ENCODE measurements at regions not wholly inside any gene's neighbourhood (a gene's known extent, or its start where the extent isn't known, plus 50 kb on each side); places are given as distances from the start of the nearest gene placed in this dataset.

DNA sequence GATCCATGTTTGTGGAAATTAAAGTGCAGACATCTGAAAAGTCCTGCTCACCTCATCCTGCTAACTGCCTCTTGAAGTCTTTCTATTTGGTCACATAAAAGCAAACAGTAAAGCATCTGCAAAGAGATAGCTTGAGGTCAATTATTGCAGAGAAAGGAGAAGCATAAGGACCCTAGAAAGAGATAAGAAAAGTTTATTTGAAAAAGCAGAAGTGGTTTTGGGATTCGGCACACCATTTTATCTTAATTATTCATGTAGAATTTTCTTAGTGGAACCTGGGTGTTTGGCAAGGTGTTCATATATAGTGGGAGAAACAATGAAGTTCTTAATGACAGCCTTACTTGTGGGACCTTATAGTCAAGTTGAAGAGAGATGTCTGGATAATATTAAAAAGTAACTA is 280.8 kb downstream of the CENPW start:
- no peak for DNase-seq (ENCODE audit: low read depth)
- TF ChIP-seq, protein P1, sequence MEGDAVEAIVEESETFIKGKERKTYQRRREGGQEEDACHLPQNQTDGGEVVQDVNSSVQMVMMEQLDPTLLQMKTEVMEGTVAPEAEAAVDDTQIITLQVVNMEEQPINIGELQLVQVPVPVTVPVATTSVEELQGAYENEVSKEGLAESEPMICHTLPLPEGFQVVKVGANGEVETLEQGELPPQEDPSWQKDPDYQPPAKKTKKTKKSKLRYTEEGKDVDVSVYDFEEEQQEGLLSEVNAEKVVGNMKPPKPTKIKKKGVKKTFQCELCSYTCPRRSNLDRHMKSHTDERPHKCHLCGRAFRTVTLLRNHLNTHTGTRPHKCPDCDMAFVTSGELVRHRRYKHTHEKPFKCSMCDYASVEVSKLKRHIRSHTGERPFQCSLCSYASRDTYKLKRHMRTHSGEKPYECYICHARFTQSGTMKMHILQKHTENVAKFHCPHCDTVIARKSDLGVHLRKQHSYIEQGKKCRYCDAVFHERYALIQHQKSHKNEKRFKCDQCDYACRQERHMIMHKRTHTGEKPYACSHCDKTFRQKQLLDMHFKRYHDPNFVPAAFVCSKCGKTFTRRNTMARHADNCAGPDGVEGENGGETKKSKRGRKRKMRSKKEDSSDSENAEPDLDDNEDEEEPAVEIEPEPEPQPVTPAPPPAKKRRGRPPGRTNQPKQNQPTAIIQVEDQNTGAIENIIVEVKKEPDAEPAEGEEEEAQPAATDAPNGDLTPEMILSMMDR (IDR thresholded peaks at IDR 0.05; ENCODE audit: control insufficient read depth, insufficient read depth, low read depth, low read length, missing control alignments) = no peak
- H3K4me3 ChIP-seq (ENCODE audit: control insufficient read depth, low read depth, low read length) = no peak overlapping the region

DNA sequence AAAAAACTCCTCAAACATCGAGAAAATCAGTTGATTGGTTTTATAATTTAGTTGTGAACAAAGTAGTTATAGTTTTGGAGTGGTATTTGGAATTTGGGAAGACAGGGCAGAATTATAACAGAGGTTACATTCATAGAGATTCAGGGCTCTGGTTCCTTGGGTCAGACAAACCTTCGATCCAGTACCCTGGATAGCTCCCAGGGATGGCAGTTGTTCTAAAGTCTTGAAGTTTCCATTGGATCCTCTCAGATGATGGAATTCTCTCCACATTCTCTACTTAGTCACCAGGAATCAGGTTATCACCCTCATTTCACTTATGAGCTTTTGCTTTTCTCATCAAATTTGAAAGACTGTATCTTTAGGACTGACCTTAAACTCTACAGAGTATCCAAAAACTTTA is 285.1 kb downstream of the CENPW start:
- H3K4me3 ChIP-seq (ENCODE audit: control insufficient read depth, low read depth, low read length) = no peak overlapping the region
- DNase-seq (ENCODE audit: low read depth) = no peak
- TF ChIP-seq, protein P1 (IDR thresholded peaks at IDR 0.05; ENCODE audit: control insufficient read depth, insufficient read depth, low read depth, low read length, missing control alignments) = no peak

DNA sequence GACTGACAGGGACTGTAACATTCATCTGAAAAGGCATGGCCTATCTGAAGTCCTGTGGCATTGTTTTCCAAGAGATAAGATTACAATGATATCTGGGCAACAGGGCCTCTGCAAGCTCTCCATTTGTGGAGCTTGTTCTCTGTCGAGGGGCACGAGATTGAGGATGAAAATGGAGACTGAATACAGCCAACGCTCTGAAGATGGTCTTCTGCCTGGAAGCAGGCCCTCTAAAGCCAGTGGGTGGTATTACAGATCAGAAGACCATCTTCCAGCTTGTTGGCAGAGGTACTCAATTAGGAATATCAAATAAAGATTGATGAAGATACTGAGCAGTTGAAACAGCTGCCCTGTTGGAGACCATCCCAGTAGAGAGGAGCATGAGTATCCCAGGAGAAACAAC is 288.2 kb downstream of the CENPW start:
- H3K4me3 ChIP-seq (ENCODE audit: control insufficient read depth, low read depth, low read length) = no peak overlapping the region
- TF ChIP-seq, protein P1 (IDR thresholded peaks at IDR 0.05; ENCODE audit: control insufficient read depth, insufficient read depth, low read depth, low read length, missing control alignments) = no peak
- DNase-seq (ENCODE audit: low read depth) = no peak

DNA sequence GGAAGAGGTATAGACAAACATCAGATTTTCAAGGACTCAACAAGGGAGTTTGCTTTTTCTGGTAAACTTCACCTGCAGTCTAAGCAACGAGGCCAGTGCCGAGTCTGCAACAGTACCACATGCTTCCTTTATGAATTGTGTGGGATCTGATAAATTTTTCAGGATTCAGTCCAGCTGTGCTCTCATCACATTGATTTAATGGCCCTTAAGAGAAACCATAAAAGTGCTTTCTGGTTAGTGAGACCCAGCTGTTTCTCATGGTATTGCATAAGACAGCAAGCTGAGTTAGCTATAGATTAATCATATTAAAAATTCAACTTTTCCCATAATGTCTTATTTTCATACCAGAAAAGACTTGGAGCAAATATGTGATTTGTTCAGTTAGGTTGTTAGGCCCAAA is 291.4 kb downstream of the CENPW start:
- DNase-seq (ENCODE audit: low read depth) = peak; percentile 18
- TF ChIP-seq, protein P1 (IDR thresholded peaks at IDR 0.05; ENCODE audit: control insufficient read depth, insufficient read depth, low read depth, low read length, missing control alignments) = no peak
- no peak overlapping the region for H3K4me3 ChIP-seq (ENCODE audit: control insufficient read depth, low read depth, low read length)

DNA sequence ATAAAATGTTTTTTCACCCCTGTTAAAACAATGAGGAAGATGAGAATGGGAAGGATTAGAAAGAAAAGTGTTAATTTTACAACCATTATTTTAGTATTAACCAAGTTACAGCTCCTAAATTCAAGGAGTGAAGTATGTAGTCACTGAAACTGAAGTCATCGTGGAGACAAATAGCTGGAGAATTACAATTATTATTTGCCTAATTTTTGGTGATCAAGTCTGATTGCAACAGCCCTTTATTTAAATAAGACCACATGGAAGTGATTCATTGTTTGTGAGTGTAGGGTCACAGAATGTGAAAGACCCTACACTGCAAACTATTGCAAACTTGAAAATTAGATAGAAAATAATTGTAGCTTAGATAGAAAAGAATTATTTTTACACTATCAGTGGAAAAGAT is 292.4 kb downstream of the CENPW start:
- DNase-seq (ENCODE audit: low read depth) = no peak
- TF ChIP-seq, protein P1 (IDR thresholded peaks at IDR 0.05; ENCODE audit: control insufficient read depth, insufficient read depth, low read depth, low read length, missing control alignments) = no peak
- no peak overlapping the region for H3K4me3 ChIP-seq (ENCODE audit: control insufficient read depth, low read depth, low read length)

DNA sequence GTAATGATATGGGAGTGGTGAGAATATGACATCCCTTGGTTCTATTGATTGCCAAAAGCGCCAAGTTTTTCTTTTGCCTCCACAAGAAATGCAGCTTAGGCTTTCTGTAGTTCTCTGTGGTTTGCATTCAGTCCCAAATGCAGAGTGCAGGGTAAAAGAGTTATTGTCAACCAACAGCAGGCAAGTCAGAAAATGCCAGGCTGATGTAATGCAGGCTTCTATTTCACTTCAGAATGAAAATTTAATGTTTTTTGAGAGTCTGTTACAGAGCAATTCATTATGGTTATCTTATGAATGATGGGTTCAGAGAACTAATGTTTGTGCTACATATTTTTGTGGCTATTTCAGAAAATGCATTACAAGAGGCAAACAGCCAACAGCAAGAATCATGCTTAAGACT is 293.5 kb downstream of the CENPW start:
- no peak for DNase-seq (ENCODE audit: low read depth)
- no peak overlapping the region for H3K4me3 ChIP-seq (ENCODE audit: control insufficient read depth, low read depth, low read length)
- TF ChIP-seq, protein P1 (IDR thresholded peaks at IDR 0.05; ENCODE audit: control insufficient read depth, insufficient read depth, low read depth, low read length, missing control alignments) = no peak

DNA sequence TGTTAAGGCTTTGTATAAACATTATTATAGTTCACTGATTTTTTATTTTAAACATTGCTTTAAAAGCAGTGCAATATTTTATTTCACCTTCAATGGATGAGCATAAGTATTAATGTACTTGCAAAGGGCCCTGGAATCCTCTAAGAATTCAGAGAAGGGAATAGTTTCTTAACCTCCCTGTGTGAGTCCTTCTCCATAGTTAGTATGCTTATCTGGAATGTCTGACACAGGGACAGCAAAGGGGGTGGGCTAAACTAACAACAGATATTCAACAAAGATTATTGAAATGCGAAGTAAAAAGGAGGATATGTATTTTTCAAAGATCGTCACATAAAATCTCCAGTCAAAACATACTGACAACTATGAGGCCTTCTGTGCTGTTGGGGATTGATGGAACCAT is 300.4 kb downstream of the CENPW start:
- TF ChIP-seq, protein P1 (IDR thresholded peaks at IDR 0.05; ENCODE audit: control insufficient read depth, insufficient read depth, low read depth, low read length, missing control alignments) = no peak
- H3K4me3 ChIP-seq (ENCODE audit: control insufficient read depth, low read depth, low read length) = no peak overlapping the region
- DNase-seq (ENCODE audit: low read depth) = no peak

All from AG09309 (cell line).